ENCODE measurements at regions not wholly inside any gene's neighbourhood (a gene's known extent, or its start where the extent isn't known, plus 50 kb on each side); places are given as distances from the start of the nearest gene placed in this dataset.

- ATAC-seq, result no peak
Observed at GRCh38 chr6:90739802-90740201, 152.9 kb upstream of the MAP3K7 start.

GRCh38 chr6:90739339-90739738 is 152.5 kb upstream of the MAP3K7 start:
- no peak for ATAC-seq
- no peak for DNase-seq (ENCODE audit: low spot score)

More at GRCh38 chr6:90739802-90740201, 152.9 kb upstream of the MAP3K7 start:
- DNase-seq (ENCODE audit: low spot score), result no peak

- ATAC-seq (no peak), DNase-seq (ENCODE audit: low spot score) (no peak)
Observed at GRCh38 chr6:90730151-90730673, 143.3 kb upstream of the MAP3K7 start.

GRCh38 chr6:90729057-90729456 is 142.2 kb upstream of the MAP3K7 start:
- ATAC-seq, result no peak
- DNase-seq (ENCODE audit: low spot score), result no peak

GRCh38 chr6:90722648-90723047 is 135.8 kb upstream of the MAP3K7 start:
- DNase-seq (ENCODE audit: low spot score), result no peak
- ATAC-seq, result no peak

GRCh38 chr6:90720404-90720803 is 133.5 kb upstream of the MAP3K7 start:
- ATAC-seq, result no peak

GRCh38 chr6:90719321-90720195 is 132.7 kb upstream of the MAP3K7 start:
- ATAC-seq (no peak), DNase-seq (ENCODE audit: low spot score) (no peak)

More at GRCh38 chr6:90720404-90720803, 133.5 kb upstream of the MAP3K7 start:
- DNase-seq (ENCODE audit: low spot score), result no peak

- ATAC-seq, result no peak
Observed at GRCh38 chr6:90716376-90716775, 129.5 kb upstream of the MAP3K7 start.

GRCh38 chr6:90715093-90715655 is 128.3 kb upstream of the MAP3K7 start:
- DNase-seq (ENCODE audit: low spot score), result no peak
- no peak for ATAC-seq

More at GRCh38 chr6:90716376-90716775, 129.5 kb upstream of the MAP3K7 start:
- DNase-seq (ENCODE audit: low spot score), result no peak

- ATAC-seq (no peak), DNase-seq (ENCODE audit: low spot score) (no peak)
Observed at GRCh38 chr6:90714319-90714718, 127.4 kb upstream of the MAP3K7 start.

GRCh38 chr6:90712114-90712513 is 125.2 kb upstream of the MAP3K7 start:
- DNase-seq (ENCODE audit: low spot score) (no peak), ATAC-seq (no peak)

- ATAC-seq (no peak), DNase-seq (ENCODE audit: low spot score) (no peak)
Observed at GRCh38 chr6:90709431-90709996, 122.6 kb upstream of the MAP3K7 start.

- DNase-seq (ENCODE audit: low spot score) (no peak), ATAC-seq (no peak)
Observed at GRCh38 chr6:90708206-90708737, 121.4 kb upstream of the MAP3K7 start.

GRCh38 chr6:90707246-90707645 is 120.4 kb upstream of the MAP3K7 start:
- ATAC-seq, result no peak
- no peak for DNase-seq (ENCODE audit: low spot score)

GRCh38 chr6:90703336-90703735 is 116.5 kb upstream of the MAP3K7 start:
- DNase-seq (ENCODE audit: low spot score) (no peak), ATAC-seq (no peak)

GRCh38 chr6:90701926-90702325 is 115.1 kb upstream of the MAP3K7 start:
- ATAC-seq, result no peak
- no peak for DNase-seq (ENCODE audit: low spot score)

- DNase-seq (ENCODE audit: low spot score), result no peak
- no peak for ATAC-seq
Observed at GRCh38 chr6:90701146-90701781, 114.4 kb upstream of the MAP3K7 start.

- no peak for DNase-seq (ENCODE audit: low spot score)
- ATAC-seq, result no peak
Observed at GRCh38 chr6:90695316-90695715, 108.4 kb upstream of the MAP3K7 start.

GRCh38 chr6:90694802-90695201 is 107.9 kb upstream of the MAP3K7 start:
- ATAC-seq (no peak), DNase-seq (ENCODE audit: low spot score) (no peak)

- ATAC-seq, result no peak
Observed at GRCh38 chr6:90691823-90692222, 105.0 kb upstream of the MAP3K7 start.

GRCh38 chr6:90689172-90689571 is 102.3 kb upstream of the MAP3K7 start:
- ATAC-seq, result no peak

More at GRCh38 chr6:90691823-90692222, 105.0 kb upstream of the MAP3K7 start:
- DNase-seq (ENCODE audit: low spot score), result no peak

More at GRCh38 chr6:90689172-90689571, 102.3 kb upstream of the MAP3K7 start:
- no peak for DNase-seq (ENCODE audit: low spot score)
